ENCODE measurements at regions not wholly inside any gene's neighbourhood (a gene's known extent, or its start where the extent isn't known, plus 50 kb on each side); places are given as distances from the start of the nearest gene placed in this dataset.

DNA sequence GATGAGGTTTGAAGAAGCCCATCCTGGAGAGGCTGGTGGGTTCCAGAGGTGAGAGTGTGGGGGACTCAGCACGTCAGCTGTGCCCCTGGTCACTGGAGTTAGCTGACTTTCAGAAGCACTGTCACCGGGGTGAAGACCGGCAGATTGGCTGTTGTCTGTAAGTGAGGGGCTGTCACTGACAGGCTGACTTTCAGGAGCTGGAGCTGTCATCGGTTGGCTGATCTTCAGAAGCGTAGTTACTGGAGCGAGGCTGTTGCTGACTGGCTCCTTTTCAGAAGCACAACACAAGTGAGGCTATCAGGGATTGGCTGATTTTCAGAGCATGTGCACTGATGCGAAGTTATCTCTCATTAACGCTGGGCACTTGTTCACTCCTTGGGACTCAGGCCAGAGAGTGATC lies 738.4 kb upstream of the ID2 start:
- TF ChIP-seq CEBPB (tag; IDR thresholded peaks at IDR 0.05): no peak
- no peak for TF ChIP-seq CBFA2T2 (conservative IDR thresholded peaks at IDR 0.05)
- TF ChIP-seq, protein P1, sequence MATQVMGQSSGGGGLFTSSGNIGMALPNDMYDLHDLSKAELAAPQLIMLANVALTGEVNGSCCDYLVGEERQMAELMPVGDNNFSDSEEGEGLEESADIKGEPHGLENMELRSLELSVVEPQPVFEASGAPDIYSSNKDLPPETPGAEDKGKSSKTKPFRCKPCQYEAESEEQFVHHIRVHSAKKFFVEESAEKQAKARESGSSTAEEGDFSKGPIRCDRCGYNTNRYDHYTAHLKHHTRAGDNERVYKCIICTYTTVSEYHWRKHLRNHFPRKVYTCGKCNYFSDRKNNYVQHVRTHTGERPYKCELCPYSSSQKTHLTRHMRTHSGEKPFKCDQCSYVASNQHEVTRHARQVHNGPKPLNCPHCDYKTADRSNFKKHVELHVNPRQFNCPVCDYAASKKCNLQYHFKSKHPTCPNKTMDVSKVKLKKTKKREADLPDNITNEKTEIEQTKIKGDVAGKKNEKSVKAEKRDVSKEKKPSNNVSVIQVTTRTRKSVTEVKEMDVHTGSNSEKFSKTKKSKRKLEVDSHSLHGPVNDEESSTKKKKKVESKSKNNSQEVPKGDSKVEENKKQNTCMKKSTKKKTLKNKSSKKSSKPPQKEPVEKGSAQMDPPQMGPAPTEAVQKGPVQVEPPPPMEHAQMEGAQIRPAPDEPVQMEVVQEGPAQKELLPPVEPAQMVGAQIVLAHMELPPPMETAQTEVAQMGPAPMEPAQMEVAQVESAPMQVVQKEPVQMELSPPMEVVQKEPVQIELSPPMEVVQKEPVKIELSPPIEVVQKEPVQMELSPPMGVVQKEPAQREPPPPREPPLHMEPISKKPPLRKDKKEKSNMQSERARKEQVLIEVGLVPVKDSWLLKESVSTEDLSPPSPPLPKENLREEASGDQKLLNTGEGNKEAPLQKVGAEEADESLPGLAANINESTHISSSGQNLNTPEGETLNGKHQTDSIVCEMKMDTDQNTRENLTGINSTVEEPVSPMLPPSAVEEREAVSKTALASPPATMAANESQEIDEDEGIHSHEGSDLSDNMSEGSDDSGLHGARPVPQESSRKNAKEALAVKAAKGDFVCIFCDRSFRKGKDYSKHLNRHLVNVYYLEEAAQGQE (IDR thresholded peaks at IDR 0.05; ENCODE audit: borderline replicate concordance): no peak
- TF ChIP-seq, protein P1 (CRISPR knock-in tag; IDR thresholded peaks at IDR 0.05; ENCODE audit: low read depth): no peak
- TF ChIP-seq NR3C1 (CRISPR knock-in tag; IDR thresholded peaks at IDR 0.05): no peak
- TF ChIP-seq CREM (IDR thresholded peaks at IDR 0.05; ENCODE audit: low read depth): no peak
- no peak for TF ChIP-seq FOXJ3 (CRISPR knock-in tag; IDR thresholded peaks at IDR 0.05)
- TF ChIP-seq PTBP1 (IDR thresholded peaks at IDR 0.05; ENCODE audit: low read depth, low read length): no peak
- TF ChIP-seq, protein P2, sequence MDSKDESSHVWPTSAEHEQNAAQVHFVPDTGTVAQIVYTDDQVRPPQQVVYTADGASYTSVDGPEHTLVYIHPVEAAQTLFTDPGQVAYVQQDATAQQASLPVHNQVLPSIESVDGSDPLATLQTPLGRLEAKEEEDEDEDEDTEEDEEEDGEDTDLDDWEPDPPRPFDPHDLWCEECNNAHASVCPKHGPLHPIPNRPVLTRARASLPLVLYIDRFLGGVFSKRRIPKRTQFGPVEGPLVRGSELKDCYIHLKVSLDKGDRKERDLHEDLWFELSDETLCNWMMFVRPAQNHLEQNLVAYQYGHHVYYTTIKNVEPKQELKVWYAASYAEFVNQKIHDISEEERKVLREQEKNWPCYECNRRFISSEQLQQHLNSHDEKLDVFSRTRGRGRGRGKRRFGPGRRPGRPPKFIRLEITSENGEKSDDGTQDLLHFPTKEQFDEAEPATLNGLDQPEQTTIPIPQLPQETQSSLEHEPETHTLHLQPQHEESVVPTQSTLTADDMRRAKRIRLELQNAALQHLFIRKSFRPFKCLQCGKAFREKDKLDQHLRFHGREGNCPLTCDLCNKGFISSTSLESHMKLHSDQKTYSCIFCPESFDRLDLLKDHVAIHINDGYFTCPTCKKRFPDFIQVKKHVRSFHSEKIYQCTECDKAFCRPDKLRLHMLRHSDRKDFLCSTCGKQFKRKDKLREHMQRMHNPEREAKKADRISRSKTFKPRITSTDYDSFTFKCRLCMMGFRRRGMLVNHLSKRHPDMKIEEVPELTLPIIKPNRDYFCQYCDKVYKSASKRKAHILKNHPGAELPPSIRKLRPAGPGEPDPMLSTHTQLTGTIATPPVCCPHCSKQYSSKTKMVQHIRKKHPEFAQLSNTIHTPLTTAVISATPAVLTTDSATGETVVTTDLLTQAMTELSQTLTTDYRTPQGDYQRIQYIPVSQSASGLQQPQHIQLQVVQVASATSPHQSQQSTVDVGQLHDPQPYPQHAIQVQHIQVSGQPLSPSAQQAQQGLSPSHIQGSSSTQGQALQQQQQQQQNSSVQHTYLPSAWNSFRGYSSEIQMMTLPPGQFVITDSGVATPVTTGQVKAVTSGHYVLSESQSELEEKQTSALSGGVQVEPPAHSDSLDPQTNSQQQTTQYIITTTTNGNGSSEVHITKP (IDR thresholded peaks at IDR 0.05; ENCODE audit: partially characterized antibody): no peak
- TF ChIP-seq, protein P3, sequence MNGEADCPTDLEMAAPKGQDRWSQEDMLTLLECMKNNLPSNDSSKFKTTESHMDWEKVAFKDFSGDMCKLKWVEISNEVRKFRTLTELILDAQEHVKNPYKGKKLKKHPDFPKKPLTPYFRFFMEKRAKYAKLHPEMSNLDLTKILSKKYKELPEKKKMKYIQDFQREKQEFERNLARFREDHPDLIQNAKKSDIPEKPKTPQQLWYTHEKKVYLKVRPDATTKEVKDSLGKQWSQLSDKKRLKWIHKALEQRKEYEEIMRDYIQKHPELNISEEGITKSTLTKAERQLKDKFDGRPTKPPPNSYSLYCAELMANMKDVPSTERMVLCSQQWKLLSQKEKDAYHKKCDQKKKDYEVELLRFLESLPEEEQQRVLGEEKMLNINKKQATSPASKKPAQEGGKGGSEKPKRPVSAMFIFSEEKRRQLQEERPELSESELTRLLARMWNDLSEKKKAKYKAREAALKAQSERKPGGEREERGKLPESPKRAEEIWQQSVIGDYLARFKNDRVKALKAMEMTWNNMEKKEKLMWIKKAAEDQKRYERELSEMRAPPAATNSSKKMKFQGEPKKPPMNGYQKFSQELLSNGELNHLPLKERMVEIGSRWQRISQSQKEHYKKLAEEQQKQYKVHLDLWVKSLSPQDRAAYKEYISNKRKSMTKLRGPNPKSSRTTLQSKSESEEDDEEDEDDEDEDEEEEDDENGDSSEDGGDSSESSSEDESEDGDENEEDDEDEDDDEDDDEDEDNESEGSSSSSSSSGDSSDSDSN (IDR thresholded peaks at IDR 0.05; ENCODE audit: borderline replicate concordance in 1 of 2, low read depth in 2 of 2, low read length in 2 of 2): no peak
- no peak for TF ChIP-seq FOXM1 (IDR thresholded peaks at IDR 0.05; ENCODE audit: low read depth)
- TF ChIP-seq FOXM1 (CRISPR knock-in tag; IDR thresholded peaks at IDR 0.05; ENCODE audit: low read depth): no peak
- TF ChIP-seq GABPA (tag; conservative IDR thresholded peaks at IDR 0.05; ENCODE audit: low read depth): no peak
- no peak for TF ChIP-seq SRSF7 (optimal IDR thresholded peaks at IDR 0.05; ENCODE audit: low read depth, low read length)
- no peak for TF ChIP-seq NONO (IDR thresholded peaks at IDR 0.05; ENCODE audit: low read depth in 2 of 2, low read length in 1 of 2)
- no peak for TF ChIP-seq ZNF121 (CRISPR knock-in tag; conservative IDR thresholded peaks at IDR 0.05)

All from K562 (cell line).